HFF-Myc (cell line): ENCODE measurements at regions not wholly inside any gene's neighbourhood (a gene's known extent, or its start where the extent isn't known, plus 50 kb on each side); places are given as distances from the start of the nearest gene placed in this dataset.
A peak's percentile ranks its signal among the peaks of the same experiment; 100 is the strongest.
"Not testable (repeated sequence)": the region's sequence is repeated elsewhere in the genome, so short reads cannot be mapped to it uniquely, and the experiment has no call there.

Experiments used
- DNase-seq: peaks from one replicate; pipeline ENCODE4 v3.0.0-alpha.2; 2011; ENCODE audit warnings: low read depth; ENCODE audit errors: extremely low read depth
- H3K4me3 ChIP-seq: replicated peaks from 2 replicates; pipeline ENCODE4 v1.5.1; 2011; ENCODE audit warnings: low read depth, mild to moderate bottlenecking, control low read depth, low read length
- TF ChIP-seq, protein P1 (sequence below): IDR thresholded peaks from 2 replicates; pipeline ENCODE4 v1.5.1; 2012; ENCODE audit warnings: mild to moderate bottlenecking, low read depth, low read length, control low read depth; ENCODE audit errors: missing control alignments

DNA sequence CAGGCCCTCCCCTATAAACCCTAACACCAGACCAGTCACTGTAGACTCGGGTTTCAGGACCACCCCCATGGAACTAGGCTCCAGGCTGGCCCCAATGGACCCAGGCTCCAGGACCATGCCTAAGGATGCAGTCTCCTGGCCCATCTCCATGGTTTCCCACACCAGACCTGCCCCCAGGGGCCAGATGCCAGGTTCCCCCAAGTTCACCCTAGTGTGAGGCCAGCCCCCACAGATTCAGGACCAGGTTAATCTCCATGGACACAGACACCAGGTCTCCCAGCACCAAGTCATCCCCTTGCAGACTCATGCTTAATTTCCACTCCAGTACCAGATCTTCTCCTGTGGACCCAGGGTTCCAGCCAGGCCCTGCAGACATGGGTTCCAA is 103.8 kb upstream of the LANCL2 start:
- TF ChIP-seq, protein P1, sequence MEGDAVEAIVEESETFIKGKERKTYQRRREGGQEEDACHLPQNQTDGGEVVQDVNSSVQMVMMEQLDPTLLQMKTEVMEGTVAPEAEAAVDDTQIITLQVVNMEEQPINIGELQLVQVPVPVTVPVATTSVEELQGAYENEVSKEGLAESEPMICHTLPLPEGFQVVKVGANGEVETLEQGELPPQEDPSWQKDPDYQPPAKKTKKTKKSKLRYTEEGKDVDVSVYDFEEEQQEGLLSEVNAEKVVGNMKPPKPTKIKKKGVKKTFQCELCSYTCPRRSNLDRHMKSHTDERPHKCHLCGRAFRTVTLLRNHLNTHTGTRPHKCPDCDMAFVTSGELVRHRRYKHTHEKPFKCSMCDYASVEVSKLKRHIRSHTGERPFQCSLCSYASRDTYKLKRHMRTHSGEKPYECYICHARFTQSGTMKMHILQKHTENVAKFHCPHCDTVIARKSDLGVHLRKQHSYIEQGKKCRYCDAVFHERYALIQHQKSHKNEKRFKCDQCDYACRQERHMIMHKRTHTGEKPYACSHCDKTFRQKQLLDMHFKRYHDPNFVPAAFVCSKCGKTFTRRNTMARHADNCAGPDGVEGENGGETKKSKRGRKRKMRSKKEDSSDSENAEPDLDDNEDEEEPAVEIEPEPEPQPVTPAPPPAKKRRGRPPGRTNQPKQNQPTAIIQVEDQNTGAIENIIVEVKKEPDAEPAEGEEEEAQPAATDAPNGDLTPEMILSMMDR, result no peak
- DNase-seq, result no peak
- no peak overlapping the region for H3K4me3 ChIP-seq

DNA sequence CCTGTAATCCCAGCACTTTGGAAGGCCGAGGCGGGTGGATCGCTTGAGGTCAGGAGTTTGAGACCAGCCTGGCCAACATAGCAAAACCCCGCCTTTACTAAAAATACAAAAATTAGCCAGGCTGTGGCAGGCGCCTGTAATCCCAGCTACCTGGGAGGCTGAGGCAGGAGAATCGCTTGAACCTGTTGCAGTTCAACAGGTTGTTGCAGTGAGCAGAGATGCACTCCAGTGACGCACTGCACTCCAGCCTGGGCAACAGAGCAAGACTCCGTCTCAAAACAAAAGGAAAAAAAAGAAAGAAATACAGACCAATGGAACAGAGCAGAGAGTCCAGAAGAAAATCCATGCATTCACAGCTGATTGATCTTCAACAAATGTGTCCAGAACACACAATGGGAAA is 99.8 kb upstream of the LANCL2 start:
- H3K4me3 ChIP-seq, DNase-seq: not testable (repeated sequence)

DNA sequence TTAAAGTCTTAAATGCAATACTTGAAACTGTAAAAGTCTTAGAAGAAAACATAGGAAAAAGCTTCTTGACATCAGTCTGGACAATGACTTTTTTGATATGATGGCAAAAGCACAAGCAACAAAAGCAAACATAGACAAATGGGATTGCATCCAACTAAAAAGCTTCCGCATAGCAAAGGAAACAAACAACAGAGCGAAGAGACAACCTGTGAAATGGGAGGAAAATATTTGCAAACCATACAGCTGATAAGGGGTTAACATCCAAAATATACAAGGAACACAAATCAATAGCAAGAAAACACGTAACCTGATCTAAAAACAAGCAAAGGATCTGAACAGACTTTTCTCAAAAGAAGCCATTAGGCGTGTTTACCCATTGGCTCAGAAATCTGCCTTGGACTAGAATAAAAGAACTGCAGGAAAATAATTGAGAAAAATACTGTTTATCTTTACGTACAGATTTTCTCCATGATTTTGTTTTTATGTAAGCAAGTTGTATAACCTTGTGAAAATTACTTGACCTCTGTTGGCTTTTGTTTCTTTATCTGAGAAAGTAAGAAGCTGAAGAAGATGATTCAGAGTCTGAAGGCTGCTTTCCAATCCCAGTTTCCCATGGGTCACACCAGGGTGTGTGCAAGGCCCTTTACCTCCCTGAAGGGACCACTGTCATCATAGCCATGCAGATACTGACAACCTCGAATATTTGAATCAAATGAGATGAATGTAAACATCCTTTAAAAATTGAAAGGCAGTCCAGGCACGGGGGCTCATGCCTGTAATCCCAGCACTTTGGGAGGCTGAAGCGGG is 99.1 kb upstream of the LANCL2 start:
- TF ChIP-seq, protein P1, result no peak
- H3K4me3 ChIP-seq, result no peak overlapping the region
- DNase-seq, result no peak

DNA sequence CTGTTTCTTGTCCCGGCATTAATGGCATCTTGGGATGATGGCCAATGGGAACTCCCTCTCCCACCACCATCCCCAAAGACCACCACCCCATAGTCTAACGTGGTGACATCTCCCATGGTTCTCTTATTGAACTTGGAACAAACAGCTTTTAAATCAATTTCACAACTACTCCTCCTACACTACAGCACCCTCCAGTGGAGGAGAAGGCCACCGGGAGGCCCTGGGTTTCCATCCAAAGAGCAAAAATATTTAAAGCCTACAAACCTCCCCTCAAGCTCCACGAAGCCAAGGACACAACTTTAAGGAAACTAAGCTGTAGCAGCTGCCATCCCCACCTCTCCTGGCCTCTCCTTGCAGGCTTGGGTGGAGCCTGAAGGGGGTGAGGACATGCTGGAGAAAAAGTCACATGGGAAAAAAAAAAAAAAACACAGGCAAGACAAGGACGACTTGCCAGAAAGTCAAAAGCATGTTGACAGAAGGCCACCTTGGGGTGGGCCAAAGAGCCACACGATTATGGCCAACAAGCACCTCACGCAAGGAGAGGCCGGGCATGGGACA is 94.0 kb upstream of the LANCL2 start:
- no peak for DNase-seq
- no peak overlapping the region for H3K4me3 ChIP-seq
- TF ChIP-seq, protein P1, result peak; percentile 53

DNA sequence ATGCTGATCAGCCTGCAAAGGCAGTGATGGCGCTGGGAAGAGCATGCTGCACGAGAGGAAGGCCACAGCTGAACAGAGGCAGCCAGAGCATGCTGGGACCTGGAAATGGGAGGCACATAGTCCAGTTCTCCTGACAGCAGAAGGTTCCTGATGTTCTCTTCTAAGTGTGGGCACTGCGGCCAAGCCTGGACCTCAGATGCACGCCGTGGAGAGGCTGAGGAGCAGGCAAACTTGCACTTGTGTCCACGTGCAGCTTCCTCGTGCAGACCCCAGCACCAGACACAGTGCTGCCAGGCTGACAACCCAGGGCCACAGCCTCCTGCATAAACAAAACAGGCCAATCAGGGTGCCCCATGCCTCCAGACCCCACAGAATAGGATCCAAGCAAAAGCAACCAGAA is 93.5 kb upstream of the LANCL2 start:
- TF ChIP-seq, protein P1, result no peak
- no peak for DNase-seq
- no peak overlapping the region for H3K4me3 ChIP-seq

DNA sequence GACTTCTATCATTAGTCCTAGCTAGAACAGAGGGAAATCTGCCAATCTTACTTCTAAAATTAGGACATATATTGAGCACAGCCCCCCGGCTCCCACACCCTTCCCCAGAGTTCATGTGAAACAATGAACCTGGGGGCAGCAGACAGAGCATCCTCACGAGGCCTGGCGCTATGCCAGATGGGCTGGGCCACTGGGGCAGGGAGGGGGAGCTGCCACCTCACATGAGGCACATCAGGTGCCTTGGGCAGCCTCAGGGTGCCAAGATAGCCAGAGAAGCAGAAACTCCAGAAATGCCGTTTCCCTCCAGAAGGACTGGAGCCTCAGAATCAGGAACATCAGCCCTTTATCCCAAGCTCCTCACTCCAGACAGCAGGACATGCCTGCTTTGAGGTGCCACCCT is 92.8 kb upstream of the LANCL2 start:
- TF ChIP-seq, protein P1, result no peak
- H3K4me3 ChIP-seq, result no peak overlapping the region
- DNase-seq, result no peak

DNA sequence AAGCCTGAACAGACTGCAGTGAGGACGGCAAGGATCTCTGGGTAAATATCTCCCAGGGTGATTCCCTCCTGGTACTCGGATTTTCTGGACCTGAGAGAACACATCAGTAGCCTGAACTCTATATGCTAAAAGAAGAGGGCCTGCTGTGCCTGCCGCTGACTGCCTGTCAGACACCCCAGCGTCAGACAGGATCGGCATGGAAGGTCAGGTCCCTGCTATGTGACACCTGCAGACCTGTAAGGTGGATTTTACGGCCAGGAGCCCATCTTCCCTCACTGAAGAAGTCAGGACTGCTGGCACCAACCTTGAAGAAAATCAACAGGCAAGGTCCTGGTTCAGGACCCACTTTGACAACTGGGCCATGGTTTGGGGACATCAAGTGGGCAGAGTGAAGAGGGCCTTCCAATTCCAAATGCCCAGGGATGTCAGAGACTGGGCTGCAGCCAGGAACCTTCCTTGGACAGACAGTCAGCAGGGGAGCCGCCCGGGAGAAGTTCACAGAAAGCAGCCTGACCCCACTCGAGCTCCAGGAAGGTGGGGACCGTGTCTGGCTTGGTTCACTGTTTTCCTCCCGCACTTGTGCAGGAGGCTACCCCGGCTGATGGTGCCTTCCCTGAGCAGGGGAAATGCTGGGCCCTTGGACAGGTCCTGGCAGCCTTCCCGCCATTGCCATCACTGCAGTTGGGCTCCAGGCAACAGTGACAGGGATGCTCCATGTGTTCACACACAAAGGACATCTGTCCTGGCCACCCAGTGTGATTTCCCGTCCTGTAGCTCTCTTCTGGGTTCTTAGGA is 91.8 kb upstream of the LANCL2 start:
- no peak for DNase-seq
- TF ChIP-seq, protein P1, result no peak
- no peak overlapping the region for H3K4me3 ChIP-seq
